Thoracic aorta (tissue), 2 donors: ENCODE measurements at regions not wholly inside any gene's neighbourhood (a gene's known extent, or its start where the extent isn't known, plus 50 kb on each side); places are given as distances from the start of the nearest gene placed in this dataset.

Source experiments
- ATAC-seq: fragments of 150-250 bp; one replicate; pipeline ENCODE4 v1.8.0; 2017; ENCODE audit warnings: low read depth; ENCODE audit not compliant: insufficient number of reproducible peaks, low FRiP score
- DNase-seq: peaks from one replicate; pipeline ENCODE4 v3.0.0-alpha.2; 2020; ENCODE audit warnings: low spot score
- H3K27ac ChIP-seq, 2 donors: fragments of 200-600 bp; sonication (generic); 1 replicate in 1 of 2; 2 replicates in 1 of 2; pipeline ENCODE4 v1.5.1; 2016; ENCODE audit warnings: mild to moderate bottlenecking in 2 of 2, moderate library complexity in 2 of 2
- H3K27me3 ChIP-seq: fragments of 200-600 bp; sonication (generic); replicated peaks from 2 replicates; pipeline ENCODE4 v1.6.0; 2016; ENCODE audit warnings: mild to moderate bottlenecking; ENCODE audit not compliant: insufficient read depth
- H3K36me3 ChIP-seq: fragments of 200-600 bp; sonication (generic); one replicate; pipeline ENCODE4 v1.5.1; 2016
- H3K4me1 ChIP-seq, 2 donors: fragments of 200-600 bp; sonication (generic); 1 replicate in 1 of 2; 2 replicates in 1 of 2; pipeline versions ENCODE4 v1.5.1 to v1.6.0; 2016; ENCODE audit warnings: low read depth in 2 of 2, mild to moderate bottlenecking in 1 of 2; ENCODE audit not compliant: control insufficient read depth in 1 of 2
- H3K4me3 ChIP-seq: fragments of 200-600 bp; sonication (generic); 2 replicates; pipeline ENCODE4 v1.5.1; 2016; ENCODE audit warnings: mild to moderate bottlenecking
- H3K9me3 ChIP-seq: fragments of 200-600 bp; sonication (generic); 2 replicates; pipeline ENCODE4 v1.5.1; 2016
- CTCF ChIP-seq: fragments of 200-600 bp; sonication (generic); IDR thresholded peaks from one replicate; pipeline ENCODE4 v1.5.1; 2019; ENCODE audit warnings: antibody characterized with exemption

DNA sequence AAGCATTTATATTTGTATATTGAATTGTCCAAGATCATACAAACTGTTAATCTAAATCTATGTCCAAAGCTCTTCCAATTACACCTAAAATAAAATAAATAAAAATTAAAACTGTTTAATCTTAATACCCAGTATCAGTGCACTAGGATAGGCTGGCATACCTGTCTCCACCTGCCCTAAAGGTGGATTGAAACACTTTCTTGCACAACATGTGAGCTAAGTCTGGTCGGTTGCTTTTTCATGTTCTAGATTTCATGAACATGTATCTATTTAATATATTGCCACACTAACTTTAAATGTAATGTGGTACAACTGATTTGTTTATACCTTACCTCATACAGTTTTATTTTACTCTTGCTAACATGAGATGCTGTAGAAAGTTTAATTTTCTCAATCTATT is 193.0 kb downstream of the VGLL3 start:
- no peaks in the 10 kb centered on the region for H3K36me3 ChIP-seq
- no peak for TF ChIP-seq CTCF
- no peak overlapping the region for H3K4me3 ChIP-seq
- H3K27ac ChIP-seq = no peak overlapping the region
- no peaks in the 10 kb centered on the region for H3K9me3 ChIP-seq
- DNase-seq = no peak
- H3K4me1 ChIP-seq = peaks cover 4 to 19% of the 10 kb centered on the region in 2 donors
- no peaks in the 10 kb centered on the region for H3K27me3 ChIP-seq
- ATAC-seq = no peak

DNA sequence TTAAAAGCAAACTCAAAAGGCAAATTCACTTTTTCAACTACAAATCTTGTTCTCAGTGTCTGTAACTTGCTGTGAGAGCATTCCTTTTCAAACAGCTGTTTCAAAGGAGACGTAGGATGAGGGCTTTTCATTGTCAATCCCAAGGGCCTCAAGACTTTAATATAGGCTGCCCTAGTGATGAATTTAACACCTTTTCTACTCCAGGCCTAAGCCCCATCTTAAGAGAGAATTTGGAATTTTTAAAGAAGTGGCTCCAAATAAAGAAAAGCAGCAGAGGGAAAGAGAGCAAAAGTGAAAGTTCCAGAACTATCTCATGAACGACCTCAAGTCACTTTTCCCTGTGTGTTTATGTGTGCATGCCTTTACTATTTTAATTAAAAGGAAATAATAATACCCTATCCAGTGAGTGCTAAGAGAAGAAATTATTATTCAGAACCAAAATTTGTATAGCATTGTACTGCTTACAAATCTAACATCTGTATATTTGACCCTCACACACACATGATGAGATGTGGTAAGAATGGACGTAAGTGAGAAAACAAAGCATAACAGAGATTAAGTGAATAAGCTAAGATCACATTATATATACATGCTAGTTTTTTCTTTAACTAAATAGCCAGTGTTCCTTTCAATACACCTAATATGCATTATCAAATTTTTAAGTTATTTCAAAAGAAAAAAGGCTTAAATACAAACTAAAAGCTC is 196.4 kb downstream of the VGLL3 start:
- peak overlapping the region; percentile 48 for H3K4me3 ChIP-seq
- TF ChIP-seq CTCF = no peak
- peaks cover 4 to 19% of the 10 kb centered on the region in 2 donors for H3K4me1 ChIP-seq
- H3K27me3 ChIP-seq = no peaks in the 10 kb centered on the region
- no peak for DNase-seq
- peak overlapping the region; percentile 85 to 91 for H3K27ac ChIP-seq
- H3K9me3 ChIP-seq = no peaks in the 10 kb centered on the region
- no peak for ATAC-seq
- no peaks in the 10 kb centered on the region for H3K36me3 ChIP-seq

GRCh38 chr3:86793786-86794185 is 197.2 kb downstream of the VGLL3 start:
- TF ChIP-seq CTCF = no peak
- H3K4me1 ChIP-seq = peaks cover 4 to 19% of the 10 kb centered on the region in 2 donors
- H3K9me3 ChIP-seq = no peaks in the 10 kb centered on the region
- ATAC-seq = peak; percentile 84
- no peaks in the 10 kb centered on the region for H3K27me3 ChIP-seq
- H3K27ac ChIP-seq = peak overlapping the region; percentile 85 to 91
- H3K36me3 ChIP-seq = no peaks in the 10 kb centered on the region
- no peak for DNase-seq
- peak overlapping the region; percentile 48 for H3K4me3 ChIP-seq

GRCh38 chr3:86792316-86792715 is 198.6 kb downstream of the VGLL3 start:
- no peaks in the 10 kb centered on the region for H3K9me3 ChIP-seq
- H3K4me1 ChIP-seq = peaks cover 4 to 19% of the 10 kb centered on the region in 2 donors
- no peak overlapping the region for H3K4me3 ChIP-seq
- no peaks in the 10 kb centered on the region for H3K36me3 ChIP-seq
- H3K27me3 ChIP-seq = no peaks in the 10 kb centered on the region
- no peak overlapping the region for H3K27ac ChIP-seq
- ATAC-seq (no peak), DNase-seq (no peak)
- TF ChIP-seq CTCF = no peak

- ATAC-seq = no peak
- Histone ChIP-seq H3K9me3 (no peaks in the 10 kb centered on the region), H3K36me3 (no peaks in the 10 kb centered on the region), H3K4me3 (no peak overlapping the region), H3K4me1 (peaks cover 4 to 19% of the 10 kb centered on the region in 2 donors), H3K27ac (no peak overlapping the region), H3K27me3 (no peaks in the 10 kb centered on the region)
- DNase-seq = no peak
- TF ChIP-seq CTCF = no peak
Observed at GRCh38 chr3:86790884-86791549, 199.9 kb downstream of the VGLL3 start.
